GM21526 (cell line): ENCODE measurements at regions not wholly inside any gene's neighbourhood (a gene's known extent, or its start where the extent isn't known, plus 50 kb on each side); places are given as distances from the start of the nearest gene placed in this dataset.

Experiments
- ATAC-seq: cut with Tn5 transposase; IDR thresholded peaks from one replicate; pipeline ENCODE4 v1.9.1; 2021; ENCODE audit warnings: moderate library complexity; ENCODE audit not compliant: unreplicated experiment, low FRiP score

- ATAC-seq, result no peak
Measured at GRCh38 chr11:43545610-43546009, 134.9 kb upstream of the HSD17B12 start.

GRCh38 chr11:43546561-43547429, 133.7 kb upstream of the HSD17B12 start:
- no peak for ATAC-seq

- no peak for ATAC-seq
Measured at GRCh38 chr11:43547430-43547831, 133.1 kb upstream of the HSD17B12 start.

- no peak for ATAC-seq
Measured at GRCh38 chr11:43547889-43548381, 132.6 kb upstream of the HSD17B12 start.

GRCh38 chr11:43548916-43549315, 131.6 kb upstream of the HSD17B12 start:
- no peak for ATAC-seq

GRCh38 chr11:43549624-43550023, 130.9 kb upstream of the HSD17B12 start:
- ATAC-seq, result no peak

- ATAC-seq, result no peak
Measured at GRCh38 chr11:43550714-43551113, 129.8 kb upstream of the HSD17B12 start.

GRCh38 chr11:43554148-43554473, 126.4 kb upstream of the HSD17B12 start:
- no peak for ATAC-seq

- ATAC-seq, result no peak
Measured at GRCh38 chr11:43555186-43555585, 125.4 kb upstream of the HSD17B12 start.

GRCh38 chr11:43555816-43556611, 124.5 kb upstream of the HSD17B12 start:
- ATAC-seq, result no peak

- no peak for ATAC-seq
Measured at GRCh38 chr11:43556612-43557375, 123.7 kb upstream of the HSD17B12 start.

GRCh38 chr11:43557553-43558110, 122.9 kb upstream of the HSD17B12 start:
- ATAC-seq, result no peak

- no peak for ATAC-seq
Measured at GRCh38 chr11:43558146-43558545, 122.4 kb upstream of the HSD17B12 start.

- no peak for ATAC-seq
Measured at GRCh38 chr11:43558556-43559127, 121.9 kb upstream of the HSD17B12 start.

GRCh38 chr11:43561832-43562231, 118.7 kb upstream of the HSD17B12 start:
- no peak for ATAC-seq

GRCh38 chr11:43567396-43567975, 113.1 kb upstream of the HSD17B12 start:
- peak; percentile 62 for ATAC-seq

GRCh38 chr11:43573233-43573632, 107.3 kb upstream of the HSD17B12 start:
- no peak for ATAC-seq

- no peak for ATAC-seq
Measured at GRCh38 chr11:43573873-43574272, 106.7 kb upstream of the HSD17B12 start.

- no peak for ATAC-seq
Measured at GRCh38 chr11:43574411-43574810, 106.1 kb upstream of the HSD17B12 start.
